K562 (cell line): ENCODE measurements at regions not wholly inside any gene's neighbourhood (a gene's known extent, or its start where the extent isn't known, plus 50 kb on each side); places are given as distances from the start of the nearest gene placed in this dataset.

Experiments used
- ATAC-seq: fragments of 200-7000 bp; cut with Tn5 transposase; 3 replicates; pipeline ENCODE4 v1.9.1; 2020; ENCODE audit warnings: moderate library complexity
- BruUV-seq: library from RNA; stranded (reverse); fragments of 400-500 nt; replicated peaks from 2 replicates; lab custom pipeline; 2021; lab: Mats Ljungman, UMichigan
- CTCF ChIA-PET: fragments of 300-600 bp; formaldehyde crosslinking; extraction: SDS; loops from one replicate; lab custom pipeline; 2021; ENCODE audit warnings: low intra/inter-chr PET ratio; lab: Yijun Ruan, JAX
- POLR2A ChIA-PET: fragments of 300-600, 350-650 bp; sonication (Branson Sonifier 250); formaldehyde crosslinking; extraction: SDS; loops from one replicate; lab custom pipeline; 2021; ENCODE audit warnings: antibody characterized with exemption, inconsistent platforms; lab: Yijun Ruan, JAX
- DNase-seq, 4 experiments: peaks; one replicate each; pipeline versions ENCODE4 v3.0.0 to v3.0.0-alpha.2; 2011 to 2018; ENCODE audit warnings: low spot score in 3 of 4, mixed read lengths in 3 of 4; ENCODE audit errors: extremely low read depth in 1 of 4
- FAIRE-seq: peaks from 2 replicates; lab custom pipeline; 2011; peaks lifted over from hg19 to GRCh38; lab: Jason Lieb, UNC
- H2AFZ ChIP-seq: 2 replicates; pipeline ENCODE4 v1.6.0; 2011; ENCODE audit warnings: low read depth, low read length, control low read depth, inconsistent platforms
- H3K27ac ChIP-seq: fragments of 200-600 bp; 3 replicates; pipeline ENCODE4 v1.8.0; 2011; ENCODE audit warnings: low read depth, mild to moderate bottlenecking, control low read depth, inconsistent platforms, low read length, moderate library complexity, mixed read lengths; ENCODE audit errors: extremely low read depth
- H3K27me3 ChIP-seq, 2 experiments: fragments of 300-600 bp in 1 of 2; 2 replicates in 1 of 2; 3 replicates in 1 of 2; pipeline versions ENCODE4 v1.6.0 to v1.8.0; 2011; ENCODE audit warnings: inconsistent platforms in 2 of 2, low read length in 2 of 2, mild to moderate bottlenecking in 1 of 2, mixed read lengths in 1 of 2, moderate library complexity in 1 of 2; ENCODE audit not compliant: control insufficient read depth in 2 of 2, insufficient read depth in 2 of 2
- H3K36me3 ChIP-seq: fragments of 300-600 bp; 3 replicates; pipeline ENCODE4 v1.8.0; 2011; ENCODE audit warnings: mild to moderate bottlenecking, low read length, inconsistent platforms; ENCODE audit not compliant: control insufficient read depth, insufficient read depth
- H3K4me1 ChIP-seq, 2 experiments: fragments of 200-600 bp in 1 of 2; replicated peaks in 1 of 2; 2 replicates in 1 of 2; 3 replicates in 1 of 2; pipeline versions ENCODE4 v1.5.1 to v1.8.0; 2011; ENCODE audit warnings: inconsistent platforms in 2 of 2, low read length in 2 of 2, mild to moderate bottlenecking in 1 of 2, mixed read lengths in 1 of 2, moderate library complexity in 1 of 2; ENCODE audit not compliant: control insufficient read depth in 2 of 2, insufficient read depth in 2 of 2
- H3K4me2 ChIP-seq: 2 replicates; pipeline ENCODE4 v1.6.1; 2011; ENCODE audit warnings: low read length, control low read depth, inconsistent platforms, mixed read lengths; ENCODE audit not compliant: insufficient read depth
- H3K4me3 ChIP-seq: fragments of 200-600 bp; sonication (generic), shearing (Covaris generic); 2 replicates; pipeline ENCODE4 v1.5.1; 2016; ENCODE audit warnings: control low read depth, inconsistent platforms
- H3K79me2 ChIP-seq: fragments of 200-600 bp; 3 replicates; pipeline ENCODE4 v1.8.0; 2011; ENCODE audit warnings: low read length, inconsistent platforms; ENCODE audit not compliant: control insufficient read depth, insufficient read depth
- H3K9ac ChIP-seq, 2 experiments: 2 replicates each; pipeline versions ENCODE4 v1.6.0 to v1.6.1; 2011; ENCODE audit warnings: low read depth in 2 of 2, low read length in 2 of 2, control low read depth in 1 of 2, inconsistent platforms in 1 of 2, mild to moderate bottlenecking in 1 of 2, mixed read lengths in 1 of 2; ENCODE audit not compliant: insufficient read depth in 1 of 2
- H3K9me1 ChIP-seq: one replicate; pipeline ENCODE4 v1.6.0; 2011; ENCODE audit warnings: inconsistent platforms, mild to moderate bottlenecking, low read length, moderate library complexity; ENCODE audit not compliant: control insufficient read depth, insufficient read depth
- H3K9me3 ChIP-seq: replicated peaks from 2 replicates; pipeline ENCODE4 v1.5.1; 2011; ENCODE audit warnings: low read depth, low read length, inconsistent platforms; ENCODE audit not compliant: control insufficient read depth, insufficient read depth
- H4K20me1 ChIP-seq: replicated peaks from 2 replicates; pipeline ENCODE4 v1.6.1; 2011; ENCODE audit warnings: low read length, inconsistent platforms, mixed read lengths; ENCODE audit not compliant: control insufficient read depth, insufficient read depth
- BHLHE40 ChIP-seq: IDR thresholded peaks from 2 replicates; pipeline ENCODE4 v1.6.1; 2011; ENCODE audit warnings: low read length, improper control_type of control experiment
- HNRNPK ChIP-seq: fragments of 200-400 bp; formaldehyde crosslinking; IDR thresholded peaks from one replicate; pipeline ENCODE4 v1.6.1; 2018; ENCODE audit warnings: mild to moderate bottlenecking, low read depth, low read length; ENCODE audit not compliant: poor library complexity, severe bottlenecking
- MAFK ChIP-seq: IDR thresholded peaks from 2 replicates; pipeline ENCODE4 v1.6.1; 2011; ENCODE audit warnings: low read length, improper control_type of control experiment
- SP1 ChIP-seq: sonication (generic); formaldehyde crosslinking; IDR thresholded peaks from 2 replicates; pipeline ENCODE4 v1.8.1; 2022; ENCODE audit warnings: mild to moderate bottlenecking, missing genetic modification reagents
- SPI1 ChIP-seq: IDR thresholded peaks from 2 replicates; pipeline ENCODE4 v1.6.1; 2011; ENCODE audit warnings: low read depth, low read length, control low read depth, borderline replicate concordance
- ZNF436 ChIP-seq: fragments of 250-450, 450-650 bp; sonication (Bioruptor Pico); formaldehyde crosslinking; IDR thresholded peaks from 2 replicates; pipeline ENCODE4 v1.7.0; 2020; ENCODE audit warnings: mild to moderate bottlenecking
- ZNF583 ChIP-seq: fragments of 250-450 bp; sonication (Bioruptor Pico); IDR thresholded peaks from 2 replicates; pipeline ENCODE4 v1.4.0; 2020
- WGBS: fragments of 100-300 bp; shearing (Covaris generic); methylation state at CpG from one replicate; pipeline ENCODE4 v1.1.6; 2016; ENCODE audit warnings: low coverage, mixed read lengths; ENCODE audit not compliant: insufficient coverage; ENCODE audit errors: missing lambda C conversion rate; 5-methylcytosine and 5-hydroxymethylcytosine counted together
- in situ Hi-C: fragments of 300-500 bp; cut with MboI; formaldehyde crosslinking; loops from 4 replicates; pipeline ENCODE4 v1.15.0; 2018; ENCODE audit warnings: inconsistent platforms, mixed read lengths
- intact Hi-C: fragments of 100-400 bp; cut with micrococcal nuclease; formaldehyde crosslinking; loops from 2 replicates; pipeline ENCODE4 v1.14.2; 2022
- TF ChIP-seq, protein P1 (sequence below): fragments of 450-650 bp; formaldehyde crosslinking; IDR thresholded peaks from 2 replicates; pipeline ENCODE4 v1.4.0; 2020; ENCODE audit warnings: mild to moderate bottlenecking, mixed read lengths

- TF ChIP-seq, protein P1, sequence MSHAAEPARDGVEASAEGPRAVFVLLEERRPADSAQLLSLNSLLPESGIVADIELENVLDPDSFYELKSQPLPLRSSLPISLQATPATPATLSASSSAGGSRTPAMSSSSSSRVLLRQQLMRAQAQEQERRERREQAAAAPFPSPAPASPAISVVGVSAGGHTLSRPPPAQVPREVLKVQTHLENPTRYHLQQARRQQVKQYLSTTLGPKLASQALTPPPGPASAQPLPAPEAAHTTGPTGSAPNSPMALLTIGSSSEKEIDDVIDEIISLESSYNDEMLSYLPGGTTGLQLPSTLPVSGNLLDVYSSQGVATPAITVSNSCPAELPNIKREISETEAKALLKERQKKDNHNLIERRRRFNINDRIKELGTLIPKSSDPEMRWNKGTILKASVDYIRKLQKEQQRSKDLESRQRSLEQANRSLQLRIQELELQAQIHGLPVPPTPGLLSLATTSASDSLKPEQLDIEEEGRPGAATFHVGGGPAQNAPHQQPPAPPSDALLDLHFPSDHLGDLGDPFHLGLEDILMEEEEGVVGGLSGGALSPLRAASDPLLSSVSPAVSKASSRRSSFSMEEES (CRISPR knock-in tag), result peak; percentile 72
- TF ChIP-seq SP1 (CRISPR knock-in tag), result no peak
- Histone ChIP-seq H3K27me3 (no peaks in the 10 kb centered on the region), H3K9ac (no peak overlapping the region), H3K4me1 (no peaks in the 10 kb centered on the region), H3K36me3 (no peaks in the 10 kb centered on the region), H3K27ac (no peak overlapping the region), H3K9me3 (peaks cover 10% of the 10 kb centered on the region), H3K9me1 (no peaks in the 10 kb centered on the region), H3K79me2 (no peaks in the 10 kb centered on the region), H3K4me2 (no peak overlapping the region), H2AFZ (no peak overlapping the region), H3K4me3 (no peak overlapping the region), H4K20me1 (no peaks in the 10 kb centered on the region)
- intact Hi-C loops (no loop called here), in situ Hi-C loops (no loop called here)
- ATAC-seq (no peak), DNase-seq (no peak), FAIRE-seq (no peak)
- 0% methylated on average over 3 of the region's 3 CpGs for WGBS
- CTCF ChIA-PET, result no interaction called here
- POLR2A ChIA-PET, result interaction anchor here (0.6 kb wide), 2 partner anchors 55 to 486 kb away, joined by 3 read pairs; no protein-coding TSS in a partner anchor
- BruUV-seq, result no TSS peak
Observed at GRCh38 chr18:39796393-39796792, 2158.6 kb upstream of the PIK3C3 start.

GRCh38 chr18:39795350-39795749, 2159.7 kb upstream of the PIK3C3 start:
- BruUV-seq, result no TSS peak
- Histone ChIP-seq H2AFZ (no peak overlapping the region), H3K79me2 (no peaks in the 10 kb centered on the region), H3K27me3 (no peaks in the 10 kb centered on the region), H3K9me1 (no peaks in the 10 kb centered on the region), H4K20me1 (no peaks in the 10 kb centered on the region), H3K9me3 (peaks cover under 1% of the 10 kb centered on the region; the same call in 1 of the 2 replicates), H3K9ac (no peak overlapping the region), H3K4me2 (no peak overlapping the region), H3K27ac (no peak overlapping the region), H3K4me1 (no peaks in the 10 kb centered on the region), H3K36me3 (no peaks in the 10 kb centered on the region), H3K4me3 (no peak overlapping the region)
- intact Hi-C loops, result no loop called here
- no peak for DNase-seq
- in situ Hi-C loops, result no loop called here
- ChIA-PET POLR2A (no interaction called here), CTCF (no interaction called here)
- 0% methylated on average over 1 of the region's 1 CpG for WGBS
- no peak for ATAC-seq
- no peak for FAIRE-seq
- no peak for TF ChIP-seq SPI1
- TF ChIP-seq HNRNPK, result no peak
- TF ChIP-seq MAFK, result no peak
- no peak for TF ChIP-seq ZNF436 (CRISPR knock-in tag)
- TF ChIP-seq BHLHE40, result no peak
- no peak for TF ChIP-seq ZNF583
